HG02642 (cell line): ENCODE measurements at regions not wholly inside any gene's neighbourhood (a gene's known extent, or its start where the extent isn't known, plus 50 kb on each side); places are given as distances from the start of the nearest gene placed in this dataset.

Source experiments
- ATAC-seq: cut with Tn5 transposase; IDR thresholded peaks from one replicate; pipeline ENCODE4 v1.9.1; 2021; ENCODE audit warnings: mild to moderate bottlenecking; ENCODE audit not compliant: unreplicated experiment, poor library complexity

- no peak for ATAC-seq
Observed at GRCh38 chr6:139926711-139927110, 552.3 kb upstream of the CITED2 start.

DNA sequence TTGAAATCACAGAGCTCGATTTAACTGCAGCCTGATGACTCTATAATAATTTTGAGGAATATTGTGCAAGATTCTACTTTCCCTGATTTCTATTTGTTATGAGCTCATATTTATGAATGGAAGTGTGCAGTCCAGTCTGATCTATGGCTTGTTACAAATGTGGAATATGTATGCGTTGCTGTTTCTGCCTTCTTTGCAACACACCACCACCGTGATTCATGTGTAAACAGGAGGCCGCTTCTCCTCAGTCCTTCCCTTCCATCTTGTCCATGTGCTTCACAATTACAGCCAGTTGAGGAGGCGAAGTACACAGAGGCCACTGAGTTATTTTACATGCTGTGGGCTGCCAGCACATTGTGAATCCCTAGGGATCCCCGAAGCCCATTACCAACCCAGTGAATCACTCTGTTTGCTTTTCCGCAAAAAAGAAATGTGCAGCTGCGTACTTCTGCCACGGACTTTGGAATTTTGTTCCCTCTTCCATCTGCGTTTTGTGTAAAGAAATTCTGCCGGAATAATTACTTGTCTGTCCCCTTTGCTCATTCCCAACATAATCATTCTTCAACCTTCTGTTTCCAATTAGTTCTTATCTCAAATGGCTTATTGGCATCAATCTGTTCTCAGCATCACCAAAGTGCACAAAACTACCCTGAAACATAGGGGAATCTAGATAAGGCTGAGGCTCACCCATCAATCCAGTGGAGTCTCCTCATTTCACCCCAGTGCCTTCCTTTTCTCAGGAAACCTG is 551.6 kb upstream of the CITED2 start:
- no peak for ATAC-seq

- no peak for ATAC-seq
Observed at GRCh38 chr6:139923964-139924475, 549.6 kb upstream of the CITED2 start.

DNA sequence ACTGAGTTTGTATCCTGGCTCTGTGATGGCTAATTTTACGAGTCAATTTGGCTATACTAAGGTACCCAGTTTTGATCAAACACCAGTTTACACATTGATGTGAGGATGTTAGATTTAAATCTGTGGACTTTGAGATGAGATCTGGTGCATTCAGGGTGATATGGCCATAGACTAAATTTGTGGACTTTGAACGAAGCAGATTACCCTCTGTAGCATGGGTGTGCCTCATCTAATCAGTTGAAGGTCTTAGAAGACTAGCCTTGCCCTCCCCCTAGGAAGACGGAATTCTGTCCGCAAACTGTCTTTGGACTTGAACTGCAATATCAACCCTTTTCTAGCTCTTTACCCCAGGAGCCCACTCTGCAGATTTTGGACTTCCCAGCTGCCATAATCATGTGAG is 547.8 kb upstream of the CITED2 start:
- ATAC-seq = no peak

GRCh38 chr6:139920776-139921100 is 546.3 kb upstream of the CITED2 start:
- no peak for ATAC-seq

- ATAC-seq = no peak
Observed at GRCh38 chr6:139920027-139920775, 545.8 kb upstream of the CITED2 start.

GRCh38 chr6:139919107-139920026 is 544.9 kb upstream of the CITED2 start:
- no peak for ATAC-seq

- ATAC-seq = no peak
Observed at GRCh38 chr6:139917951-139918630, 543.6 kb upstream of the CITED2 start.

- no peak for ATAC-seq
Observed at GRCh38 chr6:139914910-139915309, 540.5 kb upstream of the CITED2 start.

- no peak for ATAC-seq
Observed at GRCh38 chr6:139912735-139913400, 538.4 kb upstream of the CITED2 start.

- no peak for ATAC-seq
Observed at GRCh38 chr6:139909992-139910391, 535.5 kb upstream of the CITED2 start.

DNA sequence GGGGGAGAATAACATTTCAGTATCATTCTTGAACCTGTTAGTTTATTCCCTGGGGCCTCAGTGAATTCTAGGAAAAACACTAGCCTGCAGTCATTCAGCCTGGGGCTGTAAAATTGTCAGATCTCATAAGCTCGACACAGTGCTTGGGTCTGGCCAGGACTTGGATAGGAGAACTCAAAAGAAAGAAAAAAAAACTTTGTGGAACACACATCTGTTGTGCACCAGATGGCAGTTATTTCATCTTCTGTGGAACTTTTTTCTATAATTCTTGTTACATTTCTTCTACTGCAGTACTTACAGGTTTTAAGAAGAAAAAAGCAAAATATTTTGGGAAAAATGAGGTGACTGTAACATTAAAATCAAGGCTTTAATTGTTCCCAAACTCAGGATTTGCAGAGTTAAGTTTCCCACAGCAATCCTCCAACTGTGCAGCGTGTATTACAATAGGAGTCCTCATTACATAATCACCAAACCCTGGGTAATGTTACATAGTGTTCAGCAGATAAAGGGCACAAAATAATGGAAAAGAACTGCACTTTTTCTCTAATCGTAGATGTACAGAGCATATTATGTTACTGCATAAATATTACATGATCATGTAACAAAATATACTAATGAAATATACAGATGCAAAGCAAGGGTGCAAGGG is 531.1 kb upstream of the CITED2 start:
- no peak for ATAC-seq

DNA sequence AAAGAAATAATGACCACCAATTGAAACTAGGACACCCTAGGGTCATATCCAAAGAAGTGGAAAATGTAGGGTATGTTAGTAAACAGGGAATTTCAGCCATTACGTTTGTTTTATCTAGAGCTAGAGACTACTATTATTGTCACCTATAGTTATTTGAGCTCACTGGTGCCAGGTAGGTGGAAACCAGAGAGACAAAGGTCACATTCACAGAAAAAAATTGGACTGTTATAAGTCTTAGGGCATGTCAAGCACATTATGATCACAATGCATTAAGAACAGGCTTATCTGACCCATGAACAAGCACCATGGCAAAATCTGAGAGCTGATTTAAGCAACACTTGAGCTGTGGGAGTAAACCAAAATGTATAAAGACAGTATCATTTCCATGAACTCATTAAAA is 530.1 kb upstream of the CITED2 start:
- ATAC-seq = no peak

DNA sequence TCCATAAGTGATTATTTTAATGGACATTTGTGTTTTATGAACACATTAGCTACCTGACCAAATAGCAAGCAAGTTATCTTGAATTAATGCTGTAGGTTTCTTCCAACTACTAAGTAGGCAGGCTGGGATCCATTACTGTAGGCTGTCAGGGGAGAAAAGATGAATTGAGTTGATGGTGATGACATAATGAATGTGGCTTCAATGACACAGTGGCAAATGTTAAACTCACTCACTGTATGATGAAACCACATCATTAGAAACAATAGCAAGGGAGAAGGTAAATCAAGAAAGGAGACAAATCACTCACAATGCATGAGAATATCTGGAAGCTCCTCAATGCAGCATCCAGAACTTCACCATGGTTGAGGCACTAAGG is 529.7 kb upstream of the CITED2 start:
- peak; percentile 20 for ATAC-seq

DNA sequence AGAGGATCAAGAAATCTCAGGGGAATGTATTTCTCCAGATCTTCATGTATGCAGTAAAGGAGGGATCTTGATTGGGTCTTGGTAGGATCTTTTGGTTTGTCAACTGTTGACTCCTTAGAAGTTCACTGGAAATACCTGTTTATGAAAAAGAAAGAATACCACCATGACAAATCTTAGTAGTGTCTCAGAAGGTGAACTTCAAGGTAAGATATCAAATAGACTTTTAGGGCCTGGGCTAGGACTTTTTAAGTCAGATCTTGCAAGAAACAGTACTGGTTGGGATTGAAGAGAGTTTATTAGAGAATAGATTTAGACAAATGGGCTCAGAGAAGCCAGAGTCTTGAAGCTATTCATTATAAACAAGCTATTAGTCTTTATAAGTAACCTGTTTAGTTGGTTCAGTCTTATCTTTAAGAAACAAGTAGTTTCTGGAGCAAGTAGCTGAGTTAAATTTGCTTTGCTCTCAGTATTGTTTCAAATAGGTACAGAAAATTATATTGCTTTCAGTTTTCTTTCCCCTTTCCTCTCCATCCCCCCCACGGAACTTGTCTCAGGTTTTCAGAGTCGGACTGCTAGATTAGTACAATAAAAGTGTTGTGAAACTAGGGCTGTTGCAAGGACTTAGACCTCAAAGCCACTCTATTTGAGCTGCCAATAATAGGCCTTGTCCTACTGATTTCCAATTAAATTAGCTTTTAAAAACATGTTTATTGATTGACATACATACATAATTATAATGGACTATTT is 529.1 kb upstream of the CITED2 start:
- peak; percentile 98 for ATAC-seq

GRCh38 chr6:139895205-139895793 is 520.9 kb upstream of the CITED2 start:
- no peak for ATAC-seq

DNA sequence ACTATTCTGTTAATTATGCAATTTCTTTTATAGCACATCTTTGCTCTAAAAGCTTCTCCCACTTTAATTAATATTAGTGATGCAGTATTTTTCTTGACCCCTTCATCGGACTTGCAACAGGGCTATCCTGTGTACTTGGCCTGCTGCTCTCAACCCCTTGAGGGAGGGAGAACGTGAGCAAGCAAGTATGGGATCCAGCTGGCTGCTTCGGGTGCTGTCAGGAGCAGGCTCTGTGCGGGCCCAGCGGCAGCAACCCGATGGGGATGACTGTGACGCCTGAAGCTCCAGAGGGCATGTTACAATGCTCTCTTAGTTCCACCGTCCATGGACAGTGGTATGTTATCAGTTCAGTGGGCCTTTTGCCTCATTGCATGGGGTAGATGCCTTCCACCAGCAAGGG is 519.8 kb upstream of the CITED2 start:
- ATAC-seq = no peak

- ATAC-seq = no peak
Observed at GRCh38 chr6:139891471-139891870, 517.0 kb upstream of the CITED2 start.
